ENCODE measurements at regions not wholly inside any gene's neighbourhood (a gene's known extent, or its start where the extent isn't known, plus 50 kb on each side); places are given as distances from the start of the nearest gene placed in this dataset.
A peak's percentile ranks its signal among the peaks of the same experiment; 100 is the strongest.

- Histone ChIP-seq H3K9me3 (ENCODE audit: control insufficient read depth, low read depth, low read length) (no peaks in the 10 kb centered on the region), H3K9me1 (ENCODE audit: control insufficient read depth, extremely low read depth, insufficient read depth, low read length) (no peaks in the 10 kb centered on the region), H2AFZ (ENCODE audit: control insufficient read depth, low read length) (no peak overlapping the region), H3K79me2 (ENCODE audit: control insufficient read depth, insufficient read depth, low read length) (no peaks in the 10 kb centered on the region), H3K27ac (ENCODE audit: control insufficient read depth, insufficient read depth, low read length) (no peak overlapping the region), H3K4me1 (ENCODE audit: control insufficient read depth, extremely low read depth, insufficient read depth, low read length) (peaks cover 4% of the 10 kb centered on the region), H3K9ac (ENCODE audit: control insufficient read depth, extremely low read depth, insufficient read depth, low read length) (no peak overlapping the region), H3K36me3 (ENCODE audit: control insufficient read depth in 2 of 2, extremely low read depth in 1 of 2, insufficient read depth in 2 of 2, low read length in 2 of 2) (no peaks in the 10 kb centered on the region), H3K27me3 (ENCODE audit: control insufficient read depth, extremely low read depth, insufficient read depth, low read length) (no peaks in the 10 kb centered on the region), H3K4me3 (ENCODE audit: control insufficient read depth in 2 of 3, extremely low read depth in 1 of 3, insufficient read depth in 2 of 3, low read depth in 1 of 3, low read length in 3 of 3) (no peak overlapping the region), H4K20me1 (ENCODE audit: control insufficient read depth, extremely low read depth, insufficient read depth, low read length) (no peaks in the 10 kb centered on the region), H3K4me2 (ENCODE audit: control insufficient read depth, extremely low read depth, insufficient read depth, low read depth, low read length) (no peak overlapping the region)
- DNase-seq (ENCODE audit: low read depth, low spot score) (no peak), FAIRE-seq (peak; percentile 34)
- no peak for TF ChIP-seq EZH2 (IDR thresholded peaks at IDR 0.05; ENCODE audit: low read length)
- dilution Hi-C loops (cut with MboI; ENCODE audit: extremely low pct_ligation_motif_present, low sequenced_read_pairs): no loop called here
Observed at GRCh38 chr7:88664630-88665233, 94.8 kb upstream of the ZNF804B start.

GRCh38 chr7:88661921-88662320 is 97.6 kb upstream of the ZNF804B start:
- H3K79me2 ChIP-seq (ENCODE audit: control insufficient read depth, insufficient read depth, low read length): no peaks in the 10 kb centered on the region
- TF ChIP-seq EZH2 (IDR thresholded peaks at IDR 0.05; ENCODE audit: low read length) (no peak), CTCF (optimal IDR thresholded peaks at IDR 0.05 in 1 of 3, IDR thresholded peaks at IDR 0.05 in 1 of 3, conservative IDR thresholded peaks at IDR 0.05 in 1 of 3; ENCODE audit: extremely low read depth in 1 of 3, insufficient read depth in 2 of 3, low read length in 3 of 3) (no peak)
- H3K4me2 ChIP-seq (ENCODE audit: control insufficient read depth, extremely low read depth, insufficient read depth, low read depth, low read length): no peak overlapping the region
- no peak overlapping the region for H3K9ac ChIP-seq (ENCODE audit: control insufficient read depth, extremely low read depth, insufficient read depth, low read length)
- no peaks in the 10 kb centered on the region for H3K9me3 ChIP-seq (ENCODE audit: control insufficient read depth, low read depth, low read length)
- DNase-seq (ENCODE audit: low read depth, low spot score): no peak
- H3K4me3 ChIP-seq (ENCODE audit: control insufficient read depth in 2 of 3, extremely low read depth in 1 of 3, insufficient read depth in 2 of 3, low read depth in 1 of 3, low read length in 3 of 3): no peak overlapping the region
- no peaks in the 10 kb centered on the region for H3K27me3 ChIP-seq (ENCODE audit: control insufficient read depth, extremely low read depth, insufficient read depth, low read length)
- no peaks in the 10 kb centered on the region for H4K20me1 ChIP-seq (ENCODE audit: control insufficient read depth, extremely low read depth, insufficient read depth, low read length)
- no peak overlapping the region for H3K27ac ChIP-seq (ENCODE audit: control insufficient read depth, insufficient read depth, low read length)
- dilution Hi-C loops (cut with MboI; ENCODE audit: extremely low pct_ligation_motif_present, low sequenced_read_pairs): no loop called here
- no peak for FAIRE-seq
- H2AFZ ChIP-seq (ENCODE audit: control insufficient read depth, low read length): no peak overlapping the region
- peaks cover 4% of the 10 kb centered on the region for H3K4me1 ChIP-seq (ENCODE audit: control insufficient read depth, extremely low read depth, insufficient read depth, low read length)
- H3K9me1 ChIP-seq (ENCODE audit: control insufficient read depth, extremely low read depth, insufficient read depth, low read length): no peaks in the 10 kb centered on the region
- H3K36me3 ChIP-seq (ENCODE audit: control insufficient read depth in 2 of 2, extremely low read depth in 1 of 2, insufficient read depth in 2 of 2, low read length in 2 of 2): no peaks in the 10 kb centered on the region

GRCh38 chr7:88647825-88648224 is 111.7 kb upstream of the ZNF804B start:
- Histone ChIP-seq H4K20me1 (ENCODE audit: control insufficient read depth, extremely low read depth, insufficient read depth, low read length) (no peaks in the 10 kb centered on the region), H3K27me3 (ENCODE audit: control insufficient read depth, extremely low read depth, insufficient read depth, low read length) (no peaks in the 10 kb centered on the region), H3K79me2 (ENCODE audit: control insufficient read depth, insufficient read depth, low read length) (no peaks in the 10 kb centered on the region), H3K4me3 (ENCODE audit: control insufficient read depth in 2 of 3, extremely low read depth in 1 of 3, insufficient read depth in 2 of 3, low read depth in 1 of 3, low read length in 3 of 3) (no peak overlapping the region), H3K9me1 (ENCODE audit: control insufficient read depth, extremely low read depth, insufficient read depth, low read length) (no peaks in the 10 kb centered on the region), H3K36me3 (ENCODE audit: control insufficient read depth in 2 of 2, extremely low read depth in 1 of 2, insufficient read depth in 2 of 2, low read length in 2 of 2) (no peaks in the 10 kb centered on the region), H3K4me1 (ENCODE audit: control insufficient read depth, extremely low read depth, insufficient read depth, low read length) (no peaks in the 10 kb centered on the region), H3K9ac (ENCODE audit: control insufficient read depth, extremely low read depth, insufficient read depth, low read length) (no peak overlapping the region), H2AFZ (ENCODE audit: control insufficient read depth, low read length) (no peak overlapping the region), H3K4me2 (ENCODE audit: control insufficient read depth, extremely low read depth, insufficient read depth, low read depth, low read length) (no peak overlapping the region), H3K9me3 (ENCODE audit: control insufficient read depth, low read depth, low read length) (no peaks in the 10 kb centered on the region), H3K27ac (ENCODE audit: control insufficient read depth, insufficient read depth, low read length) (no peak overlapping the region)
- TF ChIP-seq CTCF (optimal IDR thresholded peaks at IDR 0.05 in 1 of 3, IDR thresholded peaks at IDR 0.05 in 1 of 3, conservative IDR thresholded peaks at IDR 0.05 in 1 of 3; ENCODE audit: extremely low read depth in 1 of 3, insufficient read depth in 2 of 3, low read length in 3 of 3) (no peak), EZH2 (IDR thresholded peaks at IDR 0.05; ENCODE audit: low read length) (no peak)
- no peak for FAIRE-seq
- dilution Hi-C loops (cut with MboI; ENCODE audit: extremely low pct_ligation_motif_present, low sequenced_read_pairs): no loop called here
- no peak for DNase-seq (ENCODE audit: low read depth, low spot score)
